Skeletal muscle cell (primary cell): ENCODE measurements at regions not wholly inside any gene's neighbourhood (a gene's known extent, or its start where the extent isn't known, plus 50 kb on each side); places are given as distances from the start of the nearest gene placed in this dataset.

ENCODE experiments used
- DNase-seq: peaks from one replicate; pipeline ENCODE4 v3.0.0-alpha.2; 2010; ENCODE audit warnings: low read depth
- H3K4me3 ChIP-seq: 2 replicates; pipeline ENCODE4 v1.5.1; 2011; ENCODE audit warnings: low read depth, mild to moderate bottlenecking, control low read depth, low read length, moderate library complexity

DNA sequence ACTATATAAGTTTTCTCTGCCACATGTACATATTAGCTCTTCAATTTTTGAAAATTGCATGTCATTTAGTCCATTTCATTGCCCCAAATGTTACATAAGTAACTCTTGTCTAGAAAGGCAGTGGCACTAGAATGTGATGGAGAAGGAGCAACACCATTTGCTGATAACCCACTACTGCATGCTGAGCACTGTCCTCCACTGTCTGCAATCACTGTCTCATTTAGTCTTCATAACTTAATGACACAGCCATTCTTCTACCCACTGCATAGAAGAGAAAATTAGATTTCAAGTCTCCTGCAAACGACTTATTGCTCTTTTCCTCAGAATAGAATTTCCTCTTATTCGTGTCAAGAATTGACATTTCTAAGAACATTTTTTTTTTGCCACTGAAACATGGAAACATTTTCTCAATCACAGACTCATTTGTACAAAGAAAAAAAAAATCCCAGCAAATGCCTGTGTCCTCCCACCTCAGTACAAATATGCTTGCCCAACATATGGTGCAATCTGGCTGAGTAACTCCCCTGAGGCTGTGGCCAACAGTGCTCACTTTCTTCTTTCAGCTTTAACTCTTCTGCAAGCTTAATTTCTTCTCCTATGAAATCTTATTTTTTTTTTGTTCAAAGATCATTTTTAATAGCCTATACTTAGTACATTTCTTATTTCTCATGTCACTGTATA is 768.6 kb upstream of the HS6ST1 start:
- H3K4me3 ChIP-seq, result no peak overlapping the region
- no peak for DNase-seq

DNA sequence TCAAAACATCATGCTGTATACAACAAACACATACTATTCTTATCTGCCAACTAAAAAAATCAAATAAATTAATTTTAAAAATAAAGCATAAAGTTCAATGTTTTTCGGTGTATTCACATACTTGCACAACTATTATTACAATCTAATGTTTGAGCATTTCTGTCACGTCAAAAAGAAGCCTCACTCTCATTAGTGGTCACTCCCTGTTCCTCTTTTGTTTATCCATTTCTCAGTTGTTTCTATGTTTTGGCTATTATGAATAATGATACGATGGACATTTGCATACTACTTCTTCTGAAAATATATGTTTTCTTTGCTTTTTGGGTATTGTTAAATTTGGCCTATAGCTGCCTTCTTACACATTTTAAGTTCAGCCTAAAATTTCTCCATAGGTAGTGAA is 773.0 kb upstream of the HS6ST1 start:
- no peak overlapping the region for H3K4me3 ChIP-seq
- DNase-seq, result no peak

DNA sequence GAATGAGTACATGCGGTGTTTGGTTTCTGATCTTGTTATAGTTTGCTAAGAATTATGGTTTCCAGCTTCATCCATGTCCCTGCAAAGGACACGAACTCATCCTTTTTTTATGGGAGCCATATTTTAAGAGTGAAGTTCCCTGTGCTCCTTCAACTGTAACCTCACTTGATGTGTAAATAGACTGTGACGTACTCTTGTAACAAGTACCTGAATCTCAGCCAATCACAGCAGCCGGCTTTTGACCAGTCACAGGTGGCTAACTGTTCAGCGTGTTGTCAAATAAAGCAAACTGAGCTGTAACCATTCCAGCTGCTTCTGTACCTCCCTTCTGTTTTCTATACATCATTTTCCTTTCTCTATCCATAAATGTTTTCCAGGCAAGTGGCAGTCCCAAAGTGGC is 774.3 kb upstream of the HS6ST1 start:
- no peak overlapping the region for H3K4me3 ChIP-seq
- DNase-seq, result no peak

- DNase-seq, result no peak
- no peak overlapping the region for H3K4me3 ChIP-seq
Measured at GRCh38 chr2:129101186-129101585, 782.5 kb upstream of the HS6ST1 start.

- DNase-seq, result no peak
- H3K4me3 ChIP-seq, result no peak overlapping the region
Measured at GRCh38 chr2:129103936-129104878, 785.5 kb upstream of the HS6ST1 start.

- no peak for DNase-seq
Measured at GRCh38 chr2:129112181-129112580, 793.5 kb upstream of the HS6ST1 start.

DNA sequence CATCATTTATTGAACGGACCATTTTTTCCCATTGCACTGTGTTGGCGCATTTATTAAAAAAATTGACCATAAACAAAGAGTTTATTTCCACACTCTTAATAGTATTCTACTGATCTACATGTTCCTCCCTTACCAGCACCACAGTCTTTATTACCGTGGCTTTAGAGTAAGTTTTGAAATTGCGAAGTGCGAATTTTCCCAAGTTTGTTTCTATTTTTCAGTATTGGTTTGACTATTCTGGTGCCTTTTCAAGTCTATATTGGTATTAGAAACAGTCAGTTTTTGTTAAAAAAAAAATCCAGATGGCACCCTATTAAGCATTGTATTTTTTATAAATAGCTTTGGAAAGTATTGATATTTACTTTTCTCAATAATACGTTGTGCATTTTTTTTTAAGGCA is 795.1 kb upstream of the HS6ST1 start:
- H3K4me3 ChIP-seq, result no peak overlapping the region
- no peak for DNase-seq

More at GRCh38 chr2:129112181-129112580, 793.5 kb upstream of the HS6ST1 start:
- H3K4me3 ChIP-seq, result no peak overlapping the region

GRCh38 chr2:129117434-129117833 is 798.8 kb upstream of the HS6ST1 start:
- DNase-seq, result no peak
- H3K4me3 ChIP-seq, result no peak overlapping the region

GRCh38 chr2:129118296-129118695 is 799.6 kb upstream of the HS6ST1 start:
- H3K4me3 ChIP-seq, result no peak overlapping the region
- no peak for DNase-seq

GRCh38 chr2:129129087-129129486 is 810.4 kb upstream of the HS6ST1 start:
- no peak for DNase-seq
- no peak overlapping the region for H3K4me3 ChIP-seq

DNA sequence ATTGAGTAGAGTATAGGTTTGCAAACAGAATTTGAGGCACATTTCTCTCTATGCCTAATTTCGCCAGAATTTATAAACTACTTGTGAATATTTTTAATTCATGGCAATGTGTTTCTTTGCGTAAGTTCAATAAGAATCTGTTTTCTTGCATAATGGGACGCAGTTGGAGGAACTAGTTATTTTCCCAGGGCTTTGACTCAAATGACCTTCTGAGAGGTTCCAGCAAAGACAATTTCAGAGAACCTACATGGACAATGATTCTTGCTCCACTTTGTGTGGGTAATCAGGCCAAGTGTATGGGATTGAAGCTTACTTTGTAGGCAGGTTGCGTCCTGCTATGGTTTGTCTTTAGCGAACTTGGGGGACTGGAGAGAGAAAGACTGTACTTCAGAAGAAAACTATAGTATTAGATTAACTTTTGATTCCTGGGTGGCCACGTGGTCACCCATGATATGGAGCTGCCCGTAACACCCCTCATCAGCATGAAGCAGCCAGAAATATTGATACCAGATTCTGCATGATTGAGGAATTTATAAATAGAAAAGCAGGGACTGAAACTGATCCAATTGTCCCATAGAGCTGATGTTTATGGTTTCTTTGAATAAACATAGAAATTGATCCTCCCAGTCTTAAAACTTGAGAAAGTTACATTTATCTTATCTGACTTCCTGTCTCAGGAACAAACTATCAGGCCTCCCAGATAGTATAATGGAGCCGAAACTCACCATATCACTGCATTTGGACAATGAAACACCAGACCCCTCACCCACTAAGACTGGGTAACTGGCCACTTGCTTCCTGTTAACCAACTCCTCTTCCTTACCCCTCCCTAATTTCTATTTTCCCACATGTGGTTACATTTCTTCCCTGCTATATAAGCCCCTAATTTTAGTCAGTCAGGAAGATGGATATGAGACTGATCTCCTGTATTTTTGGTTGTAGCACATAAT is 815.3 kb upstream of the HS6ST1 start:
- H3K4me3 ChIP-seq, result no peak overlapping the region

GRCh38 chr2:129135017-129135416 is 816.3 kb upstream of the HS6ST1 start:
- DNase-seq, result no peak
- no peak overlapping the region for H3K4me3 ChIP-seq

More for the DNA sequence above, 815.3 kb upstream of the HS6ST1 start:
- DNase-seq, result no peak

DNA sequence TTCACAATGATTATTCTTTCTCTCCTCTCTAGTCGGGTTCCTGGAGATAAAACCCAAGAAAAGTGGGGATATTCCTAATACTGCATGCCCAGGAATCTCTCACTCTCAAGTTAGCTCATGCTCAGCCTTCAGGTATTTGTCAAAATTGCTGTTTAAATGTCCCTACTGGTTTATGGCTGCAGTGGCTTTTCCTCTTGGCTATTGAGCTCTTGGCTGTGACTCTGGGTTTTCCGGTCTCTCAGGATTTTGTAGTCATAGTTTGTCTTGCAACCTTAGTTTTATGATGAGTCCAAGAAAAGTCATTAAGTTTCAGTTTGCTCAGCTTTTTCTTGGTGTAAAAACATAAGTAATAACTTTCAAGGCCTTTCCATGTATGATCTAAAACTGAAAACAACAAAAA is 820.7 kb upstream of the HS6ST1 start:
- no peak for DNase-seq
- no peak overlapping the region for H3K4me3 ChIP-seq

GRCh38 chr2:129142465-129142864 is 823.8 kb upstream of the HS6ST1 start:
- no peak for DNase-seq

GRCh38 chr2:129144082-129144791 is 825.6 kb upstream of the HS6ST1 start:
- no peak for DNase-seq
- H3K4me3 ChIP-seq, result no peak overlapping the region

More at GRCh38 chr2:129142465-129142864, 823.8 kb upstream of the HS6ST1 start:
- no peak overlapping the region for H3K4me3 ChIP-seq

- DNase-seq, result no peak
Measured at GRCh38 chr2:129152514-129152913, 827.0 kb upstream of the RAB6C start.

DNA sequence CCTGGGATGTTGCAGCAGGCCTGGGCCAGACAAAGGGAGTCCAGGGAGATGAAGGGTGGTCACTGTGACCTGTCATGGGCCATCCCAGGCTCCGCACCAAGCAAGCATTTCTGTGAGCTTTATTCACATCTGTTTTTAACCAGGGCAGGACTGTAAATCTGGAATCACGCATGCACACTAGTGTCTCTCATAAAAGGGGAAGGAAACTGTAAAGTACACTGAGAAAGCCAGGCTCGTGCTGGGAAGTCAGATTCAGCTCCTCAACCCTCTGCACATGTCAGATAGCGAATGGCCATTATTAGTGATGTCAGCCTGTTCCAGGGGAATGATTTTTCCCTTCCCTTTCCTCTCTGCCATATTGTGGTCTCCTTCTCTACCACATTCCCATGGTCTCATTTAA is 818.6 kb upstream of the RAB6C start:
- H3K4me3 ChIP-seq, result no peak overlapping the region
- no peak for DNase-seq

More at GRCh38 chr2:129152514-129152913, 827.0 kb upstream of the RAB6C start:
- no peak overlapping the region for H3K4me3 ChIP-seq

DNA sequence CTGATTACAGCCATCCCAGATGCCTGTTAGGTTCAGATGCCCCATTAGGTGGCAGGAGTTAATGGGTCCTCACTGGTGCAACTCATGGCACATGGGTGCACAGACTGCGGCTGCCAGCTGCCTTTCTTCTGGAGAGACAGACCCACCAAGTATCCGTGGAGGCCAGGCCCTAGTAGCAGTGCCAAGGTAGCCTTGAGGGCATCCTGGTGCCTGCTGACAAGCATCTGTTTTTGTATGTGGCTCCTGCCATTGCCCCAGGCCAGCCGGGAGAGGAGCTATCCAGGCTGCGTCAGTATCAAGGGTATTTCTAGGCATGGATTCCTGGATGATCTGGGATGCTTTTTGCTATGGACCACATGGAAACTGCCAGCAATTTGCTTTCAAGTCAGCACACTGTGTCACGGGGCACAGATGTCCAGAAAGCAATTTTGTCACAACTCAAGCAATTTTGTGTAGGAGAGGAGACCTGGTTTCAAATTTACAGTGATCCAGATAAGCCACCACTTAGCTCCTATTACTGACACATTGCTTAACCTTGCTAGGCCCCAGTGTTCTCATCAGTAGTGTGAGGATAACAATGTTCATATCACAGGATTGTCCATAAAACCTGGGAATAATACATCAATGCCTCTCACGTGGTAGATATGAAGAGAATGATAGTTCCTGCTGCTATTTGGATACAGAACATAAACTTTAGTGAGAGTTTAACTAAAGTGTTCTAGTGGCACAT is 815.1 kb upstream of the RAB6C start:
- no peak overlapping the region for H3K4me3 ChIP-seq

More for the DNA sequence above, 815.1 kb upstream of the RAB6C start:
- DNase-seq, result no peak
